ENCODE measurements at regions not wholly inside any gene's neighbourhood (a gene's known extent, or its start where the extent isn't known, plus 50 kb on each side); places are given as distances from the start of the nearest gene placed in this dataset.
"Not testable (repeated sequence)": the region's sequence is repeated elsewhere in the genome, so short reads cannot be mapped to it uniquely, and the experiment has no call there.

DNA sequence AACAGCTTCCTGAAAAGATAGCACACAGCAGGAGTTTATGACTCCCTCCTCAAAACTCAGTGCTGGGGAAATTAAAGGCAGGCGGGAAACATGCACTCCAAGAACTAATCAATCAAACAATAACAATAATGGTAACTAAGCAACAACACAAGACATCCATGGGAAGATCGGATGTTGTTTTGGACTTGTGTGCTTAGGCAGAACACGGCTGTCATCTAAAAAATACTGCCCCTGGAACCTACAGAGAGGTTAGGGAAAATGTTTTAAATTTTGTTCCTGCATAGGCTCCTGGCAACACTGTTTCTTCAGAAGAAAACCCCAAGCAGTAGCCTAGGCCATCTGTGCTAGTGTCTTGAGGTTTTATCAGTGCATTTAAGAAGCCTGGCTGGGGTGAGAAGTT is 1378.2 kb downstream of the STIM2 start:
- no peak for DNase-seq

DNA sequence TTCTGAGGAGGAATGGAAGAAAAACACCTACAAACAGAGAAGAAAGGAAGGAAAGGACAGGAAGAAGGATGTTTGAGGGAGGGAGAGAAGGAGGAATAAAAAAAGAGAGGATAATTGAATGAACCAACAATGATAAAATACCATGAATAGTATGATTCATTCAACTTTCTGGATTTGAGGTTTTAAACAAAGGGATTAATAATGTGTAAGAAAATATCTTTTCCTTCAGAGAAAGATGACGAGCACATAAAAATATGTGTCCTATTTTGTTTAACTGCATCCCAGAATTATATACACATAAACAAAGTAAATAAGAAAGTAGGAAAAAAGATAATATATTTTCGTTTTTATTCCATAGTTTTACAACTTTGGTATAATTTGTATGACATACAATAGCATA is 1380.4 kb downstream of the STIM2 start:
- DNase-seq = no peak

DNA sequence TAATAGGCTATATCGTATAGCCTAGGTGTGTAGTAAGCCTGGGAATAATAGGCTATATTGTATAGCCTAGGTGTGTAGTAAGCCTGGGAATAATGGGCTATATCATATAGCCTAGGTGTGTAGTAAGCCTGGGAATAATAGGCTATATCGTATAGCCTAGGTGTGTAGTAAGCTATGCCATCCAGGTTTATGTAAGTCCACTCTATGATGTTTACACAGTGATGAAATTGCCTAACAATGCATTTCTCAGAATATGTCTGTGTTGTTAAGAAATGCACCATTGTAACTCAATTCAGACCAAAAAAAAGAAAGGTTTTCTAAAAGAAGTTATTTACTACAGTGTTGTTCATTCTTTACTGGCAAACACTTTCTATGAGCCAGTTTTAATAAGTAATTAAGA is 1387.2 kb downstream of the STIM2 start:
- no peak for DNase-seq

DNA sequence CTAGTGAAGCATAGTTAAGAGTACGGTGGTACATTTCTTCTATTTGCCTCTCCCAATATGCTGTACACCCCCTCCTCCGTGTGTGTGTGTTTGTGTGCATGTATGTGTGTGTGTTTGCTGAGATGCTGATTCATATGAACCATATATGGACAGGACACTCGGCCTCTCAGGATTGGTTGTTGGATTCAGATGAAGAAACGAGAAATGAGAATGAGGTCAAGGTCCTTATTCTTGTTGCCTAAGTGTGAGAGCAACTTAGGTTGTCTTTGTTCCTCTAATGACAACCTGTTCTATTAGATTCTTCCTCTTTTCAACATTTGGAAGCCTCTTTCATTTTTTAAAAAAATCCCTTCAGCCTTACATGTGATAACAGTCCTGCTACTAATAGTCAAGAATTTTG is 1387.6 kb downstream of the STIM2 start:
- DNase-seq = no peak

DNA sequence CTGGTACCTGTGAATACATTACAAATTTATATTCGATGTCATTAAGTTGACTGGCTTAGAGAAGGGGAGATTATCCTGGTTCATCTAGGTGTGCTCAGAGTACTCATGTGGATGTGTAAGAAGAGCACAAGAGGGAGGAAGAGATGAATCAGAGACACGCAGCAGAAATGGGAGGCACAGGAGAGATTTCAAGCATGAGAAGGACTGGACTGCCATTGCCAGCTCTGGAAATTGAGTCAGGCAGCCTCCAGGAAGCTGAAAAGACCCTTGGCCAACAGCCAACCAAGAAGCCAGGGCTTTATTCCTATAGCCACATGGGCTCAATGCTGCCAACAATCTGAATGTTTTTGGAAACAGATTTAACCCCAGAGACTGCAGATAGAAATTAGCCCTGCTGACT is 1390.0 kb downstream of the STIM2 start:
- DNase-seq = no peak

DNA sequence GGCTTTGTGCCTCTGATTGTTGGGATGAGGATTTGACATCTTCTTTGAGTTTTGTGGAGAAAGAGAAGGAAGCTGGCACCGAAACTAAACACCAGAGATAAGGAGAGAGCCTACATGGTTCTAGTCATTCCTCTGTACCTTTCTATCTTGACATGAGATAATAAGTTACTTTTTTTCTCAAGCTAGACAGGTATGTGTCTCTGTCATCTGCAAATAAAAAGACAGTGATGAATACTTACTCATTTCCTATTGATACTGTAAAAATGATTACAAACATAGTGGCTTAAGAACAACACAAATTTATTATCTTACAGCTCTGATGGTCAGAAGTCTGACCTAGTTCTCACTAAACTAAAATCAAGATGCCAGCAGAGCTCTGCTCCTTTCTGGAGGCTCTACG is 1391.2 kb downstream of the STIM2 start:
- DNase-seq = no peak

DNA sequence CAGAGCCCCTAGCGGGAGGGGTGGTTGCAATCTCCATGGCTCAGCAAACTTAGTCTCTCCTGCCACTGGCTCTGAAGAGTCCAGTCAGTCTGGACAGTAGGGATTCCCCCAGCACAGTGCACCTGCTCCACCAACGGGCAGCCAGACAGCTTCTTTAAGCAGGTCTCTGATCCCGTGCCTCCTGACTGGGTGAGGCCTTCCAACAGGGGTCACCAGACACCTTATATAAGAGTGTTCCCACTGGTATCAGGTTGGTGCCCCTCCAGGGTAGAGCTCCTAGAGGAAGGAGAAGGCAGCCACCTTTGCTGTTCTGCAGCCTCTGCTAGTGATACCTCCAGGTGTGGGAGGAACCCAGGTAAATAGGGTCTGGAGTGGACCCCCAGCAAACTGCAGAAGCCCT is 1393.4 kb downstream of the STIM2 start:
- no peak for DNase-seq

DNA sequence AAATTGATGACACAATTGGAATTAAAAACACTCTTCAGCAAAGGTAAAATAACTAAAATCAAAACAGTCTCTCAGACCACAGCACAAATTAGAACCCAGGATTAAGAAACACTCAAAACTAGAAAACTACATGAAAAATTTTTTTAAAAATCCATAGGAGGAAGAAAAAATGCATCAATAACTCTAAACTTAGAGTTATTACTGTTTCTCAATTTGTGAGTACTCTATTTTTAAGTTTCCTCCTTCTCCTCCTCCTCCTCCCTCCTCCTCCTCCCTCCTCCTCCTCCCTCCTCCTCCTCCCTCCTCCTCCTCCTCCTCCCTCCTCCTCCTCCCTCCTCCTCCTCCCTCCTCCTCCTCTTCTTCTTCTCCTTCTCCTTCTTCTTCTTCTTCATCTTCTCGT is 1395.7 kb downstream of the STIM2 start:
- no peak for DNase-seq

DNA sequence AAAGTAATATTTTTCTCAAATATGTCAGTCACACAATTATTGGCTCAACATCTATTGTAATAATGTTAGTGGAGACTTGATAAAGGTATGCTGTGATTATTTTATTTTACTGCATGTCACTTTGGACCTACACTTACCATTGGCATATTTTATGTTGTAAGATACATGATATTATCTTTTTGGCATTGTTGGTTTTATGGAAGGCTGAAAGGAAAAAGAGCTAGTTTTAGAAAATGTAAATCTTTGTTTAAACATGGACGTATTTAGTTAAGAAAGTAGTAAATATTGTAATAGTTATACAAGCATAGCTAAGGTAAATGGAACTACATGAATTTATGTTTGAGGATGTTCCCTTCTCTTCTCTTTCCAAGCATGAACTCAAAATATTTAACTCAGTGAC is 1399.3 kb downstream of the STIM2 start:
- no peak for DNase-seq

DNA sequence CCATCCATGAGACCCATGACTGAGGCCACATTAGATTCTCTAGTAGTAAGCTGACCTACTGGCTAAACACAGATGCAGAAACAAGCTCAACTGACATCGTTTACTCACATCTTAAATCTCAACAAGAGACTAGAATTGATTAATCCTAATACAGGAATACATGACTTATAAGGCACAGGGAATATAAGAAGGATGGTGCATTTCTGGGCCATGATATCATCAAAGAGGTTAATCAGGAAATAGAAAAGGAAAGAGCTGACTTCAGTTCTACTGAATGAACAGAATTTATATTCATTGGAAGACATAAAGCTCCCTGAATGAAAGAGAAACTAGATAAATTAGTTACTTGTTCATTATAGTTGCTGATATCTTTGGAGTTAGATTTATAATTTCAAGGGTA is 1406.5 kb downstream of the STIM2 start:
- no peak for DNase-seq

DNA sequence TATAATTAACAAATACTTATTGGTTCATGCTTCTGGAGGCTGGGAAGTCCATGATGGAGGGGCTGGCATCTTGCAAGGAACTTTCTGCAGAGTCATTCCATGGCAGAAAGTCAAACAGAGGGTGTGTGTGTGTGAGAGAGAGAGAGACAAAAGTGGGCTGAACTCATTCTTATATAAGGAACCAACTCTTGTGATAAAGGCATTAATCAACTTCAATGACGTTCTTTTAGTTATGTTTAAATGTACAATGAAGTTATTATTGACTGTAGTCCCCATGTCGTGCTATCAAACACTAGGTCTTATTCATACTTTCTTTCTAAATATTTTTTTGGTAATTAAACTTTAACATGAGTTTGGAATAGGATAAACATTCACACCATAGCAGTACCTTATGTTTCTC is 1408.8 kb downstream of the STIM2 start:
- DNase-seq = no peak

DNA sequence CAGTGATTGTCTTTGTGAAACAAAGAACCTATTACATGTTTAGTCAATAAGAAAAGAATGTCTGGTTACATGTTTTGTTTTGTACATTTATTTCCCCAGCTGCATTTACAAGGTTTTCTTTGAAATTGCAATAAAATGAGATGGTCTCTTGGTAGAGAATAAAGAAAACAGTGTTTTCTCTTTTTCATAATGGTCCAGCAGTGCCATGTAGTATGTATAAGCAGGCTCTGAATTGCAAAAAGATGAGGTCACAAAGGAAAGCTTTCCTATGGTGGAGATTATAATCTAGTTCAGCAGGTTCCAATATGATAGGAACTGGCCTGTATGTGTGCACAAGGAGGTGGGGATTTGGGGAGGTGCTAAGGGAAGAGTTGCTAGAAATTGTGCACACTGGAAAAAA is 1417.3 kb downstream of the STIM2 start:
- no peak for DNase-seq

DNA sequence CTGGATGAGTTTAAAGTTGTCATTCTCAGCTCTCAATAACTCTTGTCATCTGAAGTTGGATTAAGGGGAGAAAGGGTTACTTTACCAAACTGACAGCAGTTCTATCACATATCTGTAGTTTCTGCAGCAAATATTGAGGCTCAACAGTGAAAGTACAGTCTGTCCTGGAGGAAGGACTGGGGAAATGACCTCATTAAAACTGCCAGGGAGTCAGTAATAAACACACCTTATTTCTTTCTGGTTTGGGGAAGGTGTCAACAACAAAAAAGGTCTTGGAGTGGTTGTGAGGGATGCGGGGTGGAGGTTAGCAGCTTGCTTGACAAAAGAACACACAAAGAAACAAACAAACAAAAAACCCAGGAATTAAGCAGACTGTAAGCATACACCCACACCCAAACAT is 1418.0 kb downstream of the STIM2 start:
- DNase-seq = no peak

DNA sequence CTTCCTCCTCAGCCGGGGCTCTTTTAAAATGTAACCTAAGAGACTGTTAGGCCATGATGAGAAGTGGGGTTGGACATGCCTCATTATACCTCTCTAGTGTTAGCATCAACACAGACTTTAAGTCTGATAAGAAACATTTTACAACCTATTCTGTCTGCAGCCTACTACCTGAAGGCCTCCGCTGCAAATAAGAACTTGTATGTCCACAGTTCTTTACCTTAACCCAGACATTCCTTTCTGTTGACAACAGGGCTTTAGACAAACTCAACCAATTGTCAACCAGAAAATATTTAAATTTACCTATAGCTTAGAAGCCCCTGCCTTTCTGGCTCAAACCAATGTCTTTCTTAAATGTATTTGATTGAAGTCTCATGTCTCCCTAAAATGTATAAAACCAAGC is 1418.6 kb downstream of the STIM2 start:
- DNase-seq = no peak

DNA sequence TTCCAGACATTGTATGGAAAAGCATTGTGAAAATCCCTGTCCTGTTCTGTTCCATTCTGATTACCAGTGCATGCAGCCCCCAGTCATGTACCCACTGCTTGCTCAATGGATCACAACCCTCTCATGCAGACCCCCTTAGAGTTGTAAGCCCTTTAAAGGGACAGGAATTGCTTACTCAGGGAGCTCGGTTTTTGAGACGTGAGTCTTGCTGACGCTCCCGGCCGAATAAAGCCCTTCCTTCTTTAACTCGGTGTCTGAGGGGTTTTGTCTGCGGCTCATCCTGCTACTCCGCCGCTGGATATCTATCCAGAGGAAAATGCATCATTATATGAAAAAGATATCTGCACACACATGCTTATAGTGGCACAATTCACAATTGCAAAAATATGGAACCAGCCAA is 1425.6 kb downstream of the STIM2 start:
- DNase-seq = not testable (repeated sequence)

DNA sequence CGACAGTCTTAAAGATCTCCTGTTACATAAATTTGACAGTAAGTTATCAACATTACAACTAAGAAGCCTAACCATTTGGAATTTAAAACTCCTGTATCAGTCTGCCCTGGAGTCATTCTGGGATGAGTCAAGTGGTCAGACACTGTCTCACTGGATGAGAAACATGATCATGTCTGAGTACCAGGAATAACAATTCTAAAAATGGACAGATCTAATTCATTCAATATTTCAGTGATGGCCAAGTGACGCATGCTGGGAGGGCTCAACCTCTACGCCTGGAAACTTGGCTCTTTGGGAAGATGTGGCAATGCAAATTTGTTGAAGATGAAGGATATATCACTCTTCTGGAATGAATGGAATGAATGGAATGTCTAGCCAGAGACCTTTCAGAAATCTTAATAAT is 1427.2 kb downstream of the STIM2 start:
- DNase-seq = no peak

DNA sequence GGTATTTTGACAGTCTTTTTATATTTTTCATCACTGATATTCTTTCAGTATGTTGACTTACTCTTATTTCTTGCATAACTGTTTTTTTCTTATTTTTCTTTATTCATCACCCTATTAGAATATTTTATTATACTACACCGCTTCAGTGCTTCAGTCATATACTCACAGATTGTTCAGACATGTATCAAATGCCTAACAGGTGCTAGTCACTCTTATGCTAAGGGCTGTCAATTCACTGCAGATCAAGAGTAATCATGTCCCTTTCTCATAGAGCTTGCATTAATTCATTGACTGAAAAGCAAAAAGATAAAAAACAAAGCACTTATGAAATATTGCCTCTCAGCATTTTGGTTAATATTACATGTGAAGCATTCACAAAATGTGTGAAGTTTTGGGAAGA is 1435.6 kb downstream of the STIM2 start:
- DNase-seq = no peak

DNA sequence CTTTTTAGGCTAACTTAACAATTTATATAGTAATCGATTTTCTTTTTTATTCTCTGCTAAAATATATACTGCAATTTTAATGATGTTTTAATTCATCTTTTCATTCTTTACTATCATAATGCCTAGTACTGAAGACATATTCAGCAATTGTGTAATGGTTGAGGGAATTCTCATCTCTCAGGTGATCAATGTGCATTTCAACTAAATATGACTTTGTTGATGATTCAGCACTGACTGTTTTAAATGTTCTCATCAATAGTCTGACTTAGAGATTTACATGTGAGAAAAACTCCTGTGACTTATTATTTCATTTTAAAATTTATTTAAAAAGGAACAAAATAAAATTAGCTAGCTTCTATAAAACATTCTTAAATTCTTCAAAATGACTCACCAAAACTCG is 1450.3 kb downstream of the STIM2 start:
- no peak for DNase-seq

DNA sequence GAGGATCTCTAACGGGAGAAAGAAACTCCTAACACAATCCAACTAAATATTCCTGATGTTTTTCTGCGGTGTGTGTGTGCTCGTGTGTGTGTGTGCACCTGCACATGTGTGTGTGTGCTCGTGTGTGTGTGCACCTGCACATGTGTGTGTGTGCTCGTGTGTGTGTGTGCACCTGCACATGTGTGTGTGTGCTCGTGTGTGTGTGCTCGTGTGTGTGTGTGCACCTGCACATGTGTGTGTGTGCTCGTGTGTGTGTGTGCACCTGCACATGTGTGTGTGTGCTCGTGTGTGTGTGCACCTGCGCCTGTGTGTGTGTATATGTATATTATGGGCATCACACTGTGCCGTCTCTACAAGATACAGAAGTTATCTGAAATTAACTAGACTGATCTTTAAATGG is 1451.9 kb downstream of the STIM2 start:
- DNase-seq = not testable (repeated sequence)

DNA sequence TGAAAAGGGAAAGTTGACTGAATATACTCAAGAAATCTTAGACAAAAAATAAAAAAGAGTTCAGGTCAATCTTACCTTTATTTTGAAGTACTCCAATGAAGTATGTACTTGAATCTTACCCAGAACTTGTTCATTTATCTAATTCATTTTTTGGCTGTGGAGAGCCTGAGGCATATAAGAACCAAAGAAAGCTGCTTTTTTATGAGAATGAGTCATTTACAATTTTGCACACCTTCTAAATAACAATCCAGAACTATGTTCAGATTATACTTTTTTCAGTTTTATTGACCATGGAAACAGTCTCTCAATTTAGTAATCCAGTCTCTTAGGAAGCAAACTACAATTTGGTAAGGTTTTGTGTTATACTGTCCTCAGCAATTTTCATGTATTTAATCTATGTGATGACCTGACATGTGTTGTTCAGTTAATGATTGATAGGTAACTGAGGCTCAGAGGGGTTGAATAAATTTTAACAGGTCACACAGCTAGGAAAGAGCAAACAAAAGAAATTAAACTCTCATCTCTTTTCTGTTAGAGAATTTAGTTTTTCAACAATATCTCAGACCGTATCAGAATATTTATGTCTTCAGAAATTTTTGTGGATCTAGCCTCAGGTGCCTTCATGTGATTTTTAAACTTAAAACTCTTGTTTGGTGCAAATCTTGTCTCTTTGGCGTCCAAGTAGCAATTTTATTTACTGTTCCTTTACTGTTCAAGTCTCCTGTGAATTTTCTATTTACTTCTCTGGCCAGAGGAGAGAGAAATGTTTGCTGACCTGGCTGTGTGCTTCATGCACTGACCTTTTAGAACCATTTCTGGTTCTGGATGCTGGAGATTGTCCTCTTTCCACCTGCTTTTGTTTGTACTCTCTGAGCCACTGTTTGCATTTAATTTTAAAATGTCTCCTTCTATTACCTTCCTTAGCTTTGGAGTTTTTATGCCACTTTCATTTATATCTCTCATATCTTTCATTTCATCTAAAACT is 1453.4 kb downstream of the STIM2 start:
- no peak for DNase-seq

DNA sequence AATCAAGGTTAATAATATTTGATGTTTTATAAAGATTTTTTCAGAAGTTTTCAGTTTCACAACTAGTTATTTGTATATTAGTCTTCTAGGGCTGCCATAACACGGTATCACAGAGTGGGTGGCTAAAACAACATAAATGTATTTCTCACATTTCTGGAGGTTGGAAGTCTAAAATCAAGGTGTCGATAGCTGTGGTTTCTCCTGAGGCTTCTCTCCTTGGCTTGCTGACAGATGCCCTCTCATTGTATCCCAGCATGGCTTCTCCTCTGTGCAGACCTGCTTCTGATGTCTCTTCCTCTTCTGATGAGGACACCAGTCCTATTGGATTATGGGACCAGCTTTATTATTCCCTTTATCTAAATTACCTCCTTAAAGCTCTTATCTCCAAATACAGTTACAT is 1456.6 kb downstream of the STIM2 start:
- DNase-seq = no peak

DNA sequence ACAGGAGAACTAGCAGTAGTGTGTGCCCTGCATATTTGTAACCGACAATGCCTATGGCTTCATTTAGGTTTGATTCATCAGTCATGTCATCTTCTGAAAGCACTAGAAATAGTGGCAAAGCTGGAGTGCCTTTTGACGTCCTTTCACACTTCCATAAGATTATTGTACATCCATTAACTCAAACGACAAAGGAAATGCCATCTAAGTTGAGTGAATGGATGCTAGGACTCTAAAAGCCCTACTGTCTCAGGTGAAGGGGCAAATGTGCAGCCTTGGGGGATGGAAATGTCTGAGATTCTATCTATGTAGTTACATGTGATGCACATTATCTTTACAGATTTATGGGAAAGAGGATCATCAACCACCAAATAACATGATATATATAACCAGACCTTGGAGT is 1473.6 kb downstream of the STIM2 start:
- DNase-seq = no peak

DNA sequence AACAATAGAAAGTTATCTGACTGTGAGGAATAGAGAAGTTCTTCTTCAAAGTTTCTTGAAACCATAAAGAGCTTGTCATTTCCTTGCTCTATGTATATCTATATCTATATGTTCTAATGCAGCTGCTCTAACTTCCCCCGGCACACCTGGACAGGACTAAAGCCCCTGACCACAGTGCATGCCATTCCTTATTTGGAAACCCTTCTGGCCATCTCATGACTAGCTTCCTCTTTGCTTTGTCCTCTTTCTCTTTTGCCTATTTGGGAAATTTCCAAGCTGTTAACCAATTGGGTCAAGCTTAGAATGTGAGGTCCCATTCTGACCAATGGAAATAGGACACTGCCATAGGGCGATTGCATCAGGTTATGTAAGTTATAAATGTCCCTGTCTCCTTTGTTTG is 1481.1 kb downstream of the STIM2 start:
- no peak for DNase-seq

DNA sequence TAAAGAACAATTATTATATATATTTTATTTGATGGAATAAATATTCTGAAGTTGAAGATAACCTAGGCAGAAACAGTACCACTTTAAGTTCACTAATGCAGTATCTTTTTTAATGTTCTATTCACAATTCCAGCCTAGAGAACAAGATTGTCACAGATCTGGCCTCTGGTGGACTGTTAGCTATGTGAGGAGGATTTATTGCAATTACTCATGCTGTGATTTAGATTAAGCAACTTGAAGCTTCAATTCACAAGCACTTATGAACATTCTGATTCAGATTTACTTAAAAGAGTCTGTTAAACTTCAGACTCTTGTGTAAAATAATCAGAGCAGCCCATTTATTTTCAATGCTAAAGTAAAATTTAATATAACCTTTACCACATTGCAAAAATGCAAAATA is 1489.8 kb downstream of the STIM2 start:
- no peak for DNase-seq

DNA sequence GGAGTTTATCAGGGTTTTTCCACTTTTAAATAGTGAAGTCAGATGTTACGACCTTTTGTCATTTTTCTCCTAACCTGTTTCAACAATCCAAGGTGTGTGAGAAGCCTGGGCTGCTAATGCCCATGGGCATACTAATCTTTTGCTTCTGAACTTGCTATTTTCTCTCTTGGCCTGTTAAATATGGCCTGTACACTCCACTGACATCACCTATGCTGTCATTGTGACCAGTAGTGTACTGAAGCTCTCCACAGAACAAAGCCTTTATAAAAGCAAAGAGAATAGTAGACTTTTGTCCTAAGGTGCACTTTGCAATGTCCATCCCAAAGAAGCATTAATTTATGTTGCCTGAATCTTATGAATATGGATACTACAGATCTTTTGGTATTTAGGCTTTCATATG is 1490.5 kb downstream of the STIM2 start:
- no peak for DNase-seq

Data from right forelimb (tissue), 1 donor.